ENCODE measurements at regions not wholly inside any gene's neighbourhood (a gene's known extent, or its start where the extent isn't known, plus 50 kb on each side); places are given as distances from the start of the nearest gene placed in this dataset.

GRCh38 chr1:184156521-184157393, 105.2 kb downstream of the TSEN15 start:
- no peak for TF ChIP-seq CTCF (IDR thresholded peaks at IDR 0.05)
- TF ChIP-seq POLR2A (IDR thresholded peaks at IDR 0.05), result no peak
